HG03045 (cell line): ENCODE measurements at regions not wholly inside any gene's neighbourhood (a gene's known extent, or its start where the extent isn't known, plus 50 kb on each side); places are given as distances from the start of the nearest gene placed in this dataset.

Experiments
- ATAC-seq: cut with Tn5 transposase; IDR thresholded peaks from one replicate; pipeline ENCODE4 v1.9.1; 2021; ENCODE audit warnings: mild to moderate bottlenecking, moderate library complexity; ENCODE audit not compliant: unreplicated experiment

GRCh38 chr6:106035655-106036054 lies 50.5 kb upstream of the PRDM1 start:
- ATAC-seq: no peak

GRCh38 chr6:106033806-106034205 lies 52.3 kb upstream of the PRDM1 start:
- no peak for ATAC-seq

- ATAC-seq: no peak
Observed at GRCh38 chr6:106027758-106028157, 58.4 kb upstream of the PRDM1 start.

GRCh38 chr6:106026748-106027715 lies 59.1 kb upstream of the PRDM1 start:
- no peak for ATAC-seq

DNA sequence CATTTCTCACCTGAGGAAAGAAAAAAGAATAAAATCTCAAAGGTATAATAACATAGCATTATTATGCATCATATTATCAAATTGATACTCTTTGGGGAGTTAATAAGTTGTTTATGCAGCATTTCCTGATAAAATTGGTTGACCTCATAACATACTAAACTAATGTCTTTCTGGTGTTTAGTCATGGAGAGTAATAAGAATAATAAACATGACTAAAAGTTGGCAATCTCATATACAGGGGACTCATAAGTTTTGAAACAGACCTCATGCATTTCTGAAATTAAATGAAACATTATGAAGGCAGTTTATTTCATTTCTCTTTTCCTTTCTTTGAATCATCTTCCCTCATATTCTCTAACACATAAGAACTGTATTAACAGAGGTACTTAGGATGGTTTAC lies 60.5 kb upstream of the PRDM1 start:
- ATAC-seq: no peak

- no peak for ATAC-seq
Observed at GRCh38 chr6:106022801-106023200, 63.3 kb upstream of the PRDM1 start.

GRCh38 chr6:106017454-106017853 lies 68.7 kb upstream of the PRDM1 start:
- ATAC-seq: no peak

- ATAC-seq: no peak
Observed at GRCh38 chr6:106014955-106015354, 71.2 kb upstream of the PRDM1 start.

DNA sequence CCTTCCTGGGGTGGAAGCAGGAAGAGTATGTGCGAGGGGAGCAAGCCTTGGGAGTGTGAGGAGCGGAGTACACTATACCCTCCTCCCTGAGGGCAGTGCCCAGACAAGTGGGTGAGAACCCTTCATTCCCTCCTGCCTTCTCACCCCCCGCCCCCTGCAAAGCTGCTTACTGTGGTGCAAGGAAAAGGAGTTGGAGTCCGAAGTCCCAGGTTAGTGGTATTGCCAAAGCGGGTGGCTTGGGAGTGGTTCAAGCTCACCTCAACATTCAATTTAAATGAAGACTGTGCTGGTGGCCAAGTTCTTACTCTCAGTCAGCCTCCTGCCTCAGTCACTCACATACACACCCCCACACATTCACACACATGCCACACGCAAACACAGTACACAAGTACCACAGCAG lies 74.7 kb upstream of the PRDM1 start:
- ATAC-seq: no peak

DNA sequence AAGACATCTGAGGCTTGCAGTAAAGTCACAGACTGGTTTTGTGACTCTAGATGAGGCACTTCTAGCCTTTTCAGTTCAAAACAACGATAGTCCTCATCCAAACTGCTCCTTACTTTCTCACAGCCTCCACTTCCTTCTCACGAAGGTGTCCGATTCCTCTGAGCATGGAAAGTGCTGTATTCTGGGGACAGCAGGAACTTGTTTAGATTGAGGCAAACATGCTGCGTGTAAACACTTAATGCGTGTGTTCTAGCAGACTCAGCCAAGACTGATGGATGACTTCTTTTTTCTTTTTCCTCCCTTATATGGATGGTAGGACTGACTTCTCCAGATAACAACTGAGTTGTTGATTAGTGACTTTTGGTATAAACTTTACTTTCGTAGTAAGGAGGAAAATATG lies 80.2 kb upstream of the PRDM1 start:
- no peak for ATAC-seq

- no peak for ATAC-seq
Observed at GRCh38 chr6:106005013-106005412, 81.1 kb upstream of the PRDM1 start.

- no peak for ATAC-seq
Observed at GRCh38 chr6:106003268-106003987, 82.7 kb upstream of the PRDM1 start.

GRCh38 chr6:106002005-106002404 lies 84.1 kb upstream of the PRDM1 start:
- no peak for ATAC-seq

GRCh38 chr6:106000935-106001334 lies 85.2 kb upstream of the PRDM1 start:
- ATAC-seq: no peak

- ATAC-seq: no peak
Observed at GRCh38 chr6:105997482-105997881, 88.7 kb upstream of the PRDM1 start.

GRCh38 chr6:105995391-105995865 lies 90.7 kb upstream of the PRDM1 start:
- ATAC-seq: no peak

DNA sequence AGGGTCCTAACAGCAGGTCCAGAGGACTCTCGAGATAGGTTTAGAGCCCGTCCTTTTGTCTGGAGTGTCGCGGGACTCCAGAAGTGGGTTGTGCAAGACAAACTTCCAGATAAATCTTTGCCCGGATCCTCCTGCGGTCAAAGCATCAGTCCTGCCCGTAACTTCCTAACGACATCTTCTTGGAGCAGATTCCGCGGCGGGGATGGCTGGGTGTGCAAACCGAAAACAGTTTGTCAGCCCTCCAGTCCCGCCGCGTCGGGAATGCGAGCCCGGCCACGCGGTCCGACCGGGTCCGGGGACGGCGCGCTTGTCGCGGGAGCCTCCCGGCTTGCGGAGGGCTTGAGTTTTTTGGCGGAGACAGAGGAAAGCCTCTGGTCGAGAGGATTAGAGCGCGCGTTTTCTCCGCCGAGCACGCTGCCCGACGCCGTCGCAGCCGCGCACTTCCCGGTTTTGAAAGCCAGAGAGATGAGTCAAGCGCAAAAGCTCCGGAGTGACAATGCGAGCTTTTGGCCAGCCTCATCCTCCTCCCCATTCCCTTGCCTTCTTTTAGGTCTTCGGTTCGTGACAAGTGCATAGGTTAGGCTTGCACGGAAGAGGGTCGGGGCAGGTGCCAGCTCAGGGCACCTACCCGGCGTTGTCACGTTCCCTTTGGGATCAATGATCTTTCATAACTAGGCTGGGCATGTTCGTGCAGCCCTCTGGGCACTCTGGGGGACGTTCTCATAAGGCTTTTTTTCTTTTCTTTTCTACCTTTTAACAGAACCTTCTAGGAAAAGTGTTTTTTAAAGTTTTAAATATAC lies 91.3 kb upstream of the PRDM1 start:
- no peak for ATAC-seq

DNA sequence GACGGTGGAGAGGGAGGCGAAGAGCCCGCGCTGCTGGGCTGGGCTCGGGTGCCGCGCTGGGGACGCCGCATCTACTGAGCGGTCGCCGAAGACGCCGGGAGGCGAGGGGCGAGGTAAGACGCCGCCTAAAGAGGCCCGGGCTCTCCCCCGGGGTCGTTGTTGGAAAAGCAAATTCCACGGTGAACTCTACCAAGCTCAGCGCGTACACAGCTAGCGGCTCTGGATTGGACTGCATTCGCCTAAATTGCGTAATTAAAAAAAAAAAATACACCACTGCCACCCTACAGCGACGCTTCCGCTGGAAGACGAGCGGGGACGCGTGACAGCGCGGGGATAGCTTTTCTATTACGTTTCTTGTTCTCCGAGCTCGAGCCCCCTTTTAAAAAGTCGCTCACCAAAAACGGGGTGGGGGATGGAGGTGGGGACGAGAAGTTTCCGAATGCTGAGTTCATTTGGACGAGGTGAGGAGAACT lies 92.0 kb upstream of the PRDM1 start:
- no peak for ATAC-seq

DNA sequence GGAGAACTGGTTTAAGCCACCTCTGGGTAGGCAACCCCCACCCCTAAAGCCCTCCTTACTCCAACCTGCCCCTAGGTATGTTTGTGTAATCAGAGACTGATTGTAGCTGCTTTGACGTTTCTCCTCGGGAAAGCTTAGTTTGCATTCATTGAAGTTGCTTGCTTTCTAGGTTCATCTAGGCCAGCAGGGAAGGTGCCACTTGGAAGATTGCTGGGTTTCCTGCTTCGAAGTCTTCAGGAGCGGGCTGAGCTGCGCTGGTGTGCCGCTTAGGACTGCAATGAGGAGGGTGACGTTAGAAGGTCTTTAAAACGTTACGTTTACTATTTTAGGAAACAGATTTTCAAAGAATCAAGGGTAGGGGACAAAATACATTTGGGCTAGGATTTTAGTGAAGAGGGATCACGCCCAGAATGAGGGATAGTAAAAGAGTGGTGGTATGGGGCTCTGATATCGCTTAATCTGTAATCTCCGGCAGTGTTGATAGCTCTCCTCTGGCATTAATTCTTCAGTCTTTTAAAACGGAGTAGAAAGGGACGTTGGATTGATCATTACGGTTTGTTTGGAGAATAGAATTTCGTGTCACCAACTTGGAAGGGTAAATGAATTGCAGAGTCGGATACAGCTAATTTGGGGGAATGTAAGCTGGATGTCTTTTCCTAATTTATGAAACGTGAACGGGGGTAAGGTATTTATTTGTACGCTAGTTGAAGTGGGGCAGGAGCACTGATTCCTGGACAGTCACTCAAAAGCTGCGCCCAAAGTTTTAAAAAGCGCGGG lies 92.6 kb upstream of the PRDM1 start:
- ATAC-seq: no peak

GRCh38 chr6:105992315-105992961 lies 93.7 kb upstream of the PRDM1 start:
- peak; percentile 87 for ATAC-seq
